OCI-LY3 (cell line): ENCODE measurements at regions not wholly inside any gene's neighbourhood (a gene's known extent, or its start where the extent isn't known, plus 50 kb on each side); places are given as distances from the start of the nearest gene placed in this dataset.
A peak's percentile ranks its signal among the peaks of the same experiment; 100 is the strongest.

Source experiments
- H2AFZ ChIP-seq: fragments of 200-600, 300-600 bp; shearing (Covaris generic); 2 replicates; pipeline ENCODE4 v1.6.0; 2014; ENCODE audit warnings: antibody characterized with exemption, low read depth, low read length
- H3K27ac ChIP-seq: fragments of 200-600, 300-600 bp; sonication (generic); 2 replicates; pipeline ENCODE4 v1.5.1; 2014; ENCODE audit warnings: mild to moderate bottlenecking, low read length, moderate library complexity, mixed read lengths
- H3K27me3 ChIP-seq: fragments of 200-600, 300-600 bp; sonication (generic); 2 replicates; pipeline ENCODE4 v1.6.1; 2014; ENCODE audit warnings: low read depth, low read length, mixed read lengths
- H3K36me3 ChIP-seq: fragments of 200-600, 300-600 bp; sonication (generic); replicated peaks from 2 replicates; pipeline ENCODE3; 2014; ENCODE audit warnings: low read depth, low read length, mixed read lengths
- H3K4me1 ChIP-seq: fragments of 300-600, 200-600 bp; sonication (generic); 2 replicates; pipeline ENCODE4 v1.6.1; 2014; ENCODE audit warnings: low read length, mixed read lengths
- H3K4me2 ChIP-seq: fragments of 200-600, 300-600 bp; sonication (generic); 2 replicates; pipeline ENCODE4 v1.6.1; 2014; ENCODE audit warnings: low read length, mixed read lengths
- H3K4me3 ChIP-seq: fragments of 300-600, 200-600 bp; sonication (generic); 2 replicates; pipeline ENCODE4 v1.5.1; 2014; ENCODE audit warnings: antibody characterized with exemption, mild to moderate bottlenecking, low read length, moderate library complexity
- H3K79me2 ChIP-seq: fragments of 300-600, 200-600 bp; shearing (Covaris generic); 2 replicates; pipeline ENCODE4 v1.6.1; 2014; ENCODE audit warnings: mild to moderate bottlenecking, low read length, mixed read lengths
- H3K9ac ChIP-seq: fragments of 300-600, 200-600 bp; shearing (Covaris generic); 2 replicates; pipeline ENCODE4 v1.6.0; 2014; ENCODE audit warnings: mild to moderate bottlenecking, low read length, moderate library complexity
- H3K9me3 ChIP-seq: fragments of 200-600, 300-600 bp; shearing (Covaris generic); 2 replicates; pipeline ENCODE4 v1.6.1; 2014; ENCODE audit warnings: low read length, mixed read lengths; ENCODE audit not compliant: insufficient read depth
- H4K20me1 ChIP-seq: fragments of 200-600, 300-600 bp; sonication (generic); 2 replicates; pipeline ENCODE4 v1.6.1; 2016; ENCODE audit warnings: low read length, mixed read lengths; ENCODE audit not compliant: insufficient read depth
- EZH2phosphoT487 ChIP-seq: fragments of 200-600 bp; shearing (Covaris generic); IDR thresholded peaks from 2 replicates; pipeline ENCODE4 v1.6.1; 2018; ENCODE audit warnings: antibody characterized with exemption, mixed run types, low read depth
- TF ChIP-seq, protein P1 (sequence below): fragments of 200-600, 300-600 bp; sonication (generic); IDR thresholded peaks from 2 replicates; pipeline ENCODE4 v1.5.1; 2014; ENCODE audit warnings: antibody characterized with exemption, low read length, low read depth

DNA sequence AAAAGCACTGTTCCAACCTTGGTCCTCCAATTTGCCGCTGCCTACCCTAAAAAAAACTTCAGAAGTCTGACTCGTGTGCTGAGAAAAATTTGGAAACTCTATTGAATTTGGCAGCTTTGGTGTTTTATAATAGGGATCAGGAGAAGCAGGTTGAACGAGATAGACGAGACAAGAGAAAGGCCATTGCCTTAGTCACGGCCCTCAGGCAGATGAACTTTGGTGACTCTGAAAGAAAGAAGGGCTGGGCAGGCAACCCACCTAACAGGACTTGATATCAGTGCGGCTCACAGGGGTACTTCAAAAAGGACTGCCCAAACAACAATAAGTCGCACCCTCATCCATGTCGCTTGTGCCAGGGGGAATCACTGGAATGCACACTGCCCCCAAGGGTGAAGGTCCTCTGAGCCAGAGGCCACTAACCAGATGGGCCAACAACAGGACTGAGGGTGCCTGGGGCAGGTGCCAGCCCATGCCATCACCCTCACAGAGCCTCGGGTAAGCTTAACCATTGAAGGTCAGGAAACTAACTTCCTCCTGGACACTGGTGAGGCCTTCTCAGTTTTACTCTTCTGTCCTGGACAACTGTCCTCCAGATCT lies 102.5 kb upstream of the SSTR1 start:
- H3K36me3 ChIP-seq: no peaks in the 10 kb centered on the region
- H3K27me3 ChIP-seq: no peaks in the 10 kb centered on the region
- H3K4me3 ChIP-seq: no peak overlapping the region
- TF ChIP-seq, protein P1, sequence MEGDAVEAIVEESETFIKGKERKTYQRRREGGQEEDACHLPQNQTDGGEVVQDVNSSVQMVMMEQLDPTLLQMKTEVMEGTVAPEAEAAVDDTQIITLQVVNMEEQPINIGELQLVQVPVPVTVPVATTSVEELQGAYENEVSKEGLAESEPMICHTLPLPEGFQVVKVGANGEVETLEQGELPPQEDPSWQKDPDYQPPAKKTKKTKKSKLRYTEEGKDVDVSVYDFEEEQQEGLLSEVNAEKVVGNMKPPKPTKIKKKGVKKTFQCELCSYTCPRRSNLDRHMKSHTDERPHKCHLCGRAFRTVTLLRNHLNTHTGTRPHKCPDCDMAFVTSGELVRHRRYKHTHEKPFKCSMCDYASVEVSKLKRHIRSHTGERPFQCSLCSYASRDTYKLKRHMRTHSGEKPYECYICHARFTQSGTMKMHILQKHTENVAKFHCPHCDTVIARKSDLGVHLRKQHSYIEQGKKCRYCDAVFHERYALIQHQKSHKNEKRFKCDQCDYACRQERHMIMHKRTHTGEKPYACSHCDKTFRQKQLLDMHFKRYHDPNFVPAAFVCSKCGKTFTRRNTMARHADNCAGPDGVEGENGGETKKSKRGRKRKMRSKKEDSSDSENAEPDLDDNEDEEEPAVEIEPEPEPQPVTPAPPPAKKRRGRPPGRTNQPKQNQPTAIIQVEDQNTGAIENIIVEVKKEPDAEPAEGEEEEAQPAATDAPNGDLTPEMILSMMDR: no peak
- no peak for TF ChIP-seq EZH2phosphoT487
- no peaks in the 10 kb centered on the region for H3K79me2 ChIP-seq
- no peaks in the 10 kb centered on the region for H4K20me1 ChIP-seq
- H3K9ac ChIP-seq: no peak overlapping the region
- H3K27ac ChIP-seq: no peak overlapping the region
- peaks cover 4% of the 10 kb centered on the region; the same call in 1 of the 2 replicates for H3K9me3 ChIP-seq
- H3K4me2 ChIP-seq: no peak overlapping the region
- H3K4me1 ChIP-seq: peaks cover 11% of the 10 kb centered on the region
- no peak overlapping the region for H2AFZ ChIP-seq

GRCh38 chr14:38107216-38107631 lies 100.5 kb upstream of the SSTR1 start:
- no peaks in the 10 kb centered on the region for H3K79me2 ChIP-seq
- no peak overlapping the region for H3K27ac ChIP-seq
- peak overlapping the region; percentile 10; the same call in 1 of the 2 replicates for H3K4me2 ChIP-seq
- H3K27me3 ChIP-seq: no peaks in the 10 kb centered on the region
- H2AFZ ChIP-seq: no peak overlapping the region
- no peak overlapping the region for H3K9ac ChIP-seq
- no peak overlapping the region; the same call in 1 of the 2 replicates for H3K4me3 ChIP-seq
- no peaks in the 10 kb centered on the region for H3K36me3 ChIP-seq
- H4K20me1 ChIP-seq: no peaks in the 10 kb centered on the region
- TF ChIP-seq EZH2phosphoT487: no peak
- TF ChIP-seq, protein P1: no peak
- H3K4me1 ChIP-seq: peaks cover 11% of the 10 kb centered on the region
- H3K9me3 ChIP-seq: no peaks in the 10 kb centered on the region

GRCh38 chr14:38108681-38109080 lies 99.0 kb upstream of the SSTR1 start:
- H3K27me3 ChIP-seq: no peaks in the 10 kb centered on the region

DNA sequence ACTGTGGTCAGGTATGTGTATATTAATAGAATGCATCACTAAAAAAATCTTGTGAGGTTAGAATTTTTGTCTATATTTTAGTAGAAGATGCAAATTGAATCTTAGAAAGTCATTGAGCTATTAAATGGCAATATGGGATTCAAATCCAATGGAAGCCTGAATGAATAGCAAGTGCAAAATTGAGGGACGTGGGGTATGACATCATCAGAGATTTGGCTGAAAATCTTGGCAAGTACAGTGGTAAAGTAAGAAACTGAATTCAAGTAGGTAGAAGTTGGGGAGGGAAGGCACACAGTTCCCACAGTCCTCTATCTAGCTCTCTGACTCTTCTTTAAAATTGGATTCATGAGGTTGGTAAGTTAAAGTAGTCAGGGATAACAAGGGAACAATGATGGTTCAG lies 97.4 kb upstream of the SSTR1 start:
- Histone ChIP-seq H2AFZ (no peak overlapping the region), H3K36me3 (no peaks in the 10 kb centered on the region), H4K20me1 (no peaks in the 10 kb centered on the region), H3K4me2 (no peak overlapping the region), H3K4me3 (no peak overlapping the region), H3K27ac (no peak overlapping the region), H3K27me3 (no peaks in the 10 kb centered on the region), H3K9me3 (no peaks in the 10 kb centered on the region), H3K9ac (no peak overlapping the region), H3K79me2 (no peaks in the 10 kb centered on the region), H3K4me1 (peaks cover 11% of the 10 kb centered on the region)
- no peak for TF ChIP-seq EZH2phosphoT487
- TF ChIP-seq, protein P1: no peak

More at GRCh38 chr14:38108681-38109080, 99.0 kb upstream of the SSTR1 start:
- Histone ChIP-seq H3K4me3 (no peak overlapping the region), H2AFZ (no peak overlapping the region), H3K9ac (no peak overlapping the region), H3K9me3 (no peaks in the 10 kb centered on the region), H3K79me2 (no peaks in the 10 kb centered on the region), H3K36me3 (no peaks in the 10 kb centered on the region), H3K4me1 (peaks cover 11% of the 10 kb centered on the region), H4K20me1 (no peaks in the 10 kb centered on the region), H3K27ac (no peak overlapping the region), H3K4me2 (no peak overlapping the region)
- no peak for TF ChIP-seq EZH2phosphoT487
- TF ChIP-seq, protein P1: no peak
